Upper lobe of left lung (tissue), 4 donors: ENCODE measurements at regions not wholly inside any gene's neighbourhood (a gene's known extent, or its start where the extent isn't known, plus 50 kb on each side); places are given as distances from the start of the nearest gene placed in this dataset.

Source experiments
- CTCF ChIP-seq, 6 experiments: fragments of 450-650 bp in 4 of 6; fragments of 200-600 bp in 2 of 6; sonication (generic) in 2 of 6; IDR thresholded peaks; one replicate each; pipeline ENCODE4 v1.5.1; 2016 to 2019; ENCODE audit warnings: antibody characterized with exemption in 6 of 6
- EP300 ChIP-seq, 4 donors: sonication (generic); formaldehyde crosslinking; IDR thresholded peaks; one replicate each; pipeline ENCODE4 v1.5.1; 2017; ENCODE audit warnings: antibody characterized with exemption in 4 of 4, control low read depth in 2 of 4
- POLR2A ChIP-seq, 4 donors: fragments of 450-650 bp; IDR thresholded peaks; one replicate each; pipeline ENCODE4 v1.5.1; 2016 to 2017; ENCODE audit warnings: antibody characterized with exemption in 4 of 4, mild to moderate bottlenecking in 2 of 4

- TF ChIP-seq POLR2A (IDR thresholded peaks at IDR 0.05) (no peak), CTCF (IDR thresholded peaks at IDR 0.05) (no peak), EP300 (IDR thresholded peaks at IDR 0.05) (no peak)
Observed at GRCh38 chr12:14216405-14217294, 148.8 kb upstream of the ATF7IP start.
